GM19372 (cell line): ENCODE measurements at regions not wholly inside any gene's neighbourhood (a gene's known extent, or its start where the extent isn't known, plus 50 kb on each side); places are given as distances from the start of the nearest gene placed in this dataset.
"Not testable (repeated sequence)": the region's sequence is repeated elsewhere in the genome, so short reads cannot be mapped to it uniquely, and the experiment has no call there.

ENCODE experiments used
- ATAC-seq: cut with Tn5 transposase; IDR thresholded peaks from one replicate; pipeline ENCODE4 v1.9.1; 2021; ENCODE audit warnings: mild to moderate bottlenecking, low read depth, moderate library complexity; ENCODE audit not compliant: unreplicated experiment

GRCh38 chr6:94270091-94270948 is 851.0 kb upstream of the EPHA7 start:
- ATAC-seq: no peak

GRCh38 chr6:94269256-94269655 is 849.9 kb upstream of the EPHA7 start:
- ATAC-seq: no peak

GRCh38 chr6:94260765-94261164 is 841.4 kb upstream of the EPHA7 start:
- no peak for ATAC-seq

- no peak for ATAC-seq
These were observed 835.3 kb upstream of the EPHA7 start for GRCh38 chr6:94254689-94255088.

- ATAC-seq: no peak
These were observed 832.5 kb upstream of the EPHA7 start for GRCh38 chr6:94251878-94252277.

GRCh38 chr6:94245395-94245794 is 826.0 kb upstream of the EPHA7 start:
- no peak for ATAC-seq

- no peak for ATAC-seq
These were observed 819.5 kb upstream of the EPHA7 start for GRCh38 chr6:94238868-94239267.

- ATAC-seq: no peak
These were observed 808.4 kb upstream of the EPHA7 start for GRCh38 chr6:94227741-94228140.

- ATAC-seq: no peak
These were observed 798.5 kb upstream of the EPHA7 start for GRCh38 chr6:94217836-94218235.

GRCh38 chr6:94215552-94215951 is 796.2 kb upstream of the EPHA7 start:
- no peak for ATAC-seq

GRCh38 chr6:94213226-94213625 is 793.9 kb upstream of the EPHA7 start:
- no peak for ATAC-seq

GRCh38 chr6:94196891-94197290 is 777.5 kb upstream of the EPHA7 start:
- ATAC-seq: no peak

- ATAC-seq: no peak
These were observed 770.7 kb upstream of the EPHA7 start for GRCh38 chr6:94190030-94190429.

GRCh38 chr6:94184666-94185464 is 765.5 kb upstream of the EPHA7 start:
- ATAC-seq: no peak

GRCh38 chr6:94177429-94177828 is 758.1 kb upstream of the EPHA7 start:
- no peak for ATAC-seq

GRCh38 chr6:94175465-94175864 is 756.1 kb upstream of the EPHA7 start:
- no peak for ATAC-seq

- no peak for ATAC-seq
These were observed 744.5 kb upstream of the EPHA7 start for GRCh38 chr6:94163877-94164276.

- no peak for ATAC-seq
These were observed 731.5 kb upstream of the EPHA7 start for GRCh38 chr6:94150886-94151285.

- ATAC-seq: no peak
These were observed 725.4 kb upstream of the EPHA7 start for GRCh38 chr6:94144807-94145206.

GRCh38 chr6:94137178-94137577 is 717.8 kb upstream of the EPHA7 start:
- ATAC-seq: not testable (repeated sequence)

- ATAC-seq: no peak
These were observed 713.7 kb upstream of the EPHA7 start for GRCh38 chr6:94133106-94133505.

GRCh38 chr6:94131271-94131670 is 711.9 kb upstream of the EPHA7 start:
- ATAC-seq: no peak
